ENCODE measurements at regions not wholly inside any gene's neighbourhood (a gene's known extent, or its start where the extent isn't known, plus 50 kb on each side); places are given as distances from the start of the nearest gene placed in this dataset.
A peak's percentile ranks its signal among the peaks of the same experiment; 100 is the strongest.
"Not testable (repeated sequence)": the region's sequence is repeated elsewhere in the genome, so short reads cannot be mapped to it uniquely, and the experiment has no call there.

GRCh38 chr5:6273090-6273735, 105.1 kb downstream of the MED10 start:
- ATAC-seq = no peak

GRCh38 chr5:6269925-6270324, 108.4 kb downstream of the MED10 start:
- no peak for ATAC-seq

GRCh38 chr5:6266671-6267197, 111.6 kb downstream of the MED10 start:
- ATAC-seq = no peak

- ATAC-seq = no peak
Measured at GRCh38 chr5:6264394-6264793, 114.0 kb downstream of the MED10 start.

- ATAC-seq = no peak
Measured at GRCh38 chr5:6262651-6263363, 115.5 kb downstream of the MED10 start.

- ATAC-seq = peak in 1 of 2 donors; percentile 20
Measured at GRCh38 chr5:6261668-6262067, 116.7 kb downstream of the MED10 start.

GRCh38 chr5:6261256-6261655, 117.1 kb downstream of the MED10 start:
- no peak for ATAC-seq

- no peak for ATAC-seq
Measured at GRCh38 chr5:6260846-6261245, 117.5 kb downstream of the MED10 start.

GRCh38 chr5:6256901-6257300, 121.4 kb downstream of the MED10 start:
- ATAC-seq = no peak

GRCh38 chr5:6255956-6256355, 122.4 kb downstream of the MED10 start:
- ATAC-seq = no peak

GRCh38 chr5:6253846-6254245, 124.5 kb downstream of the MED10 start:
- no peak for ATAC-seq

GRCh38 chr5:6253281-6253680, 125.1 kb downstream of the MED10 start:
- ATAC-seq = no peak

- no peak for ATAC-seq
Measured at GRCh38 chr5:6252581-6252980, 125.8 kb downstream of the MED10 start.

GRCh38 chr5:6251565-6252102, 126.7 kb downstream of the MED10 start:
- no peak for ATAC-seq

GRCh38 chr5:6250121-6250520, 128.2 kb downstream of the MED10 start:
- no peak for ATAC-seq

GRCh38 chr5:6248132-6248531, 130.2 kb downstream of the MED10 start:
- ATAC-seq = no peak

GRCh38 chr5:6246820-6247437, 131.4 kb downstream of the MED10 start:
- no peak for ATAC-seq

- no peak for ATAC-seq
Measured at GRCh38 chr5:6244339-6244714, 134.0 kb downstream of the MED10 start.

GRCh38 chr5:6243706-6244338, 134.5 kb downstream of the MED10 start:
- peak in 1 of 2 donors; percentile 10 for ATAC-seq

- not testable (repeated sequence) for ATAC-seq
Measured at GRCh38 chr5:6241056-6241455, 137.3 kb downstream of the MED10 start.

- no peak for ATAC-seq
Measured at GRCh38 chr5:6236858-6237481, 141.4 kb downstream of the MED10 start.

GRCh38 chr5:6236170-6236793, 142.1 kb downstream of the MED10 start:
- no peak for ATAC-seq
